Activated CD8-positive, alpha-beta T cell treated with anti-CD3 and anti-CD28 coated beads for 36 hours (primary cell): ENCODE measurements at regions not wholly inside any gene's neighbourhood (a gene's known extent, or its start where the extent isn't known, plus 50 kb on each side); places are given as distances from the start of the nearest gene placed in this dataset.

Source experiments
- ATAC-seq: fragments of 200-7000 bp; cut with Tn5 transposase; one replicate; pipeline ENCODE4 v1.10.0; 2021; ENCODE audit warnings: mild to moderate bottlenecking, moderate library complexity
- CTCF ChIA-PET: fragments of 350-600 bp; sonication (Branson Sonifier 250); formaldehyde crosslinking; loops from one replicate; lab custom pipeline; 2021; ENCODE audit warnings: antibody characterized with exemption; lab: Charles Lee
- POLR2A ChIA-PET: fragments of 350-600 bp; sonication (Branson Sonifier 250); formaldehyde crosslinking; loops from one replicate; lab custom pipeline; 2021; ENCODE audit warnings: antibody characterized with exemption; lab: Charles Lee
- DNase-seq: peaks from one replicate; pipeline ENCODE4 v3.0.0-alpha.2; 2020
- H3K27ac Mint-ChIP-seq: one replicate; pipeline ENCODE4 v1.8.0; 2021; ENCODE audit warnings: mild to moderate bottlenecking, mixed read lengths
- H3K27me3 Mint-ChIP-seq: one replicate; pipeline ENCODE4 v1.8.0; 2021; ENCODE audit warnings: mixed read lengths
- H3K36me3 Mint-ChIP-seq: one replicate; pipeline ENCODE4 v1.8.0; 2021; ENCODE audit warnings: low read depth, mixed read lengths
- H3K4me1 Mint-ChIP-seq: one replicate; pipeline ENCODE4 v1.8.0; 2021; ENCODE audit warnings: low read depth, mixed read lengths
- H3K4me3 Mint-ChIP-seq: one replicate; pipeline ENCODE4 v1.8.0; 2021; ENCODE audit warnings: mild to moderate bottlenecking, moderate library complexity, mixed read lengths
- H3K9me3 Mint-ChIP-seq: one replicate; pipeline ENCODE4 v1.8.0; 2021; ENCODE audit warnings: mixed read lengths
- CTCF ChIP-seq: fragments of 200-600 bp; IDR thresholded peaks from one replicate; pipeline ENCODE4 v1.8.0; 2022; ENCODE audit warnings: antibody characterized with exemption, mild to moderate bottlenecking
- intact Hi-C: fragments of 100-400 bp; cut with micrococcal nuclease; formaldehyde crosslinking; loops from one replicate; pipeline ENCODE4 v1.10.0; 2022

DNA sequence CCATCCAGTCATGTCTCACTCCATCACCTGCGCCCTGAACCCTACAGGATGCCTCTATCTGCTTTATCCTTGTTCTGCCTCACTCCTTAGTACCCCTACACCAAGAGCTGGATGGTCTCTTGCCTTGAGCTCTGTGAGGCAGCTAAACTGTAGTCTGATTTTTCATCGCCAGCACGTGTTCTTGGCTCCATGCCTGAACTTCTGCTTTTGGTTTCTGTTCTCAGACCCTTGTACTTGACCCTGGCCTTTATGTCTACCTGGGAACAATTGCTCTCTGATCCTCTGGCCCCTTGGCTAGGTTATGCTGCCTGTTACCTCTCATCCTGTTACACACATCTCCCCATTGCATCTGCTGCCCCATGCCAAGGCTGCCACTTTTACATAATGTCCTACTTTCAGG lies 318.0 kb upstream of the LMCD1 start:
- intact Hi-C loops: no loop called here
- Mint-ChIP-seq H3K9me3 (no peaks in the 10 kb centered on the region), H3K27me3 (no peaks in the 10 kb centered on the region), H3K36me3 (no peaks in the 10 kb centered on the region), H3K4me3 (no peak overlapping the region), H3K4me1 (no peaks in the 10 kb centered on the region), H3K27ac (no peak overlapping the region)
- POLR2A ChIA-PET: no interaction called here
- TF ChIP-seq CTCF: no peak
- ATAC-seq: no peak
- CTCF ChIA-PET: no interaction called here
- DNase-seq: no peak

GRCh38 chr3:8186213-8186612 lies 315.4 kb upstream of the LMCD1 start:
- ChIA-PET POLR2A (no interaction called here), CTCF (no interaction called here)
- TF ChIP-seq CTCF: no peak
- ATAC-seq (no peak), DNase-seq (no peak)
- Mint-ChIP-seq H3K27me3 (no peaks in the 10 kb centered on the region), H3K9me3 (peaks cover under 1% of the 10 kb centered on the region), H3K36me3 (no peaks in the 10 kb centered on the region), H3K4me3 (no peak overlapping the region), H3K4me1 (no peaks in the 10 kb centered on the region), H3K27ac (no peak overlapping the region)
- intact Hi-C loops: no loop called here

DNA sequence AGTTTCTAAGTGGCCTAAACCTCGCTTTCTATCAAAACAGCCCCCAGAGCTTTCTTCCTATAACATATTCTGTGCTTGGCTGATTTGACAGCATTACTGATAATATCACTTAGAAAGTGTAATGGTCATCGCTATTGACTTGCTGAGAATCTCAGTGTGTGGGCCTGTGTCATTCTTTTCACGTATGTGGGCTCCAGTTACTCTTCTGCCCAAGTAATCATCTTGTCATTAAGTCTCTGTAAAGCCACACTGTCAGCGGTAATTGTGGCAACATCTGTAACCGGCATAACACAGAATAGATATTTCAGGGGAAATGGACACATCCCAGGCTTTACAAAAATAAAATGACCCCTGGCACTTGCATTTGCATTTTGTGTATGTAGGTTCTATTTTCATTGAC lies 313.6 kb upstream of the LMCD1 start:
- Mint-ChIP-seq H3K4me1 (no peaks in the 10 kb centered on the region), H3K9me3 (peaks cover 4% of the 10 kb centered on the region), H3K27me3 (no peaks in the 10 kb centered on the region), H3K4me3 (no peak overlapping the region), H3K36me3 (no peaks in the 10 kb centered on the region), H3K27ac (no peak overlapping the region)
- DNase-seq: no peak
- POLR2A ChIA-PET: no interaction called here
- ATAC-seq: no peak
- CTCF ChIA-PET: no interaction called here
- intact Hi-C loops: no loop called here
- no peak for TF ChIP-seq CTCF

DNA sequence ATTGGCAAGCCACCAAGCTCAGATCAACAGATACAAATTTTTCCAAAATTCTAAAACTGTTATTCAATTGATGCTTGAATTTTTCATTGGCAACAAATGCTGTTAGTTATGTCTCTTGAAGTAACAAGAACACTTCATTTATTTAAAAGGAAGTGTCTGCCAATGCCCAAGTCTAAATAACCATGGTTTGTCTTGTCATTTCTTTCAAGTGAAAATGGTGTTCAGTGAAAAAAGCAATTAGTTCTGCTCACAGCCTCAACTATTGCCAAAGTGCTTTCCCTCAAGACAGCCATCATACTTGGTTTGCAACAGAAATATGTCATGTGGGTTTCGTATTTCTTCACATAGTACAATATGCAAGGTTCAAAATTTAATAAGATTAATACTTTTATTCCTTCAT lies 312.6 kb upstream of the LMCD1 start:
- ChIA-PET POLR2A (no interaction called here), CTCF (no interaction called here)
- H3K27ac Mint-ChIP-seq: no peak overlapping the region
- no peak for DNase-seq
- H3K4me1 Mint-ChIP-seq: no peaks in the 10 kb centered on the region
- H3K9me3 Mint-ChIP-seq: peaks cover 4% of the 10 kb centered on the region
- intact Hi-C loops: no loop called here
- H3K4me3 Mint-ChIP-seq: no peak overlapping the region
- TF ChIP-seq CTCF: no peak
- no peaks in the 10 kb centered on the region for H3K36me3 Mint-ChIP-seq
- H3K27me3 Mint-ChIP-seq: no peaks in the 10 kb centered on the region
- no peak for ATAC-seq

DNA sequence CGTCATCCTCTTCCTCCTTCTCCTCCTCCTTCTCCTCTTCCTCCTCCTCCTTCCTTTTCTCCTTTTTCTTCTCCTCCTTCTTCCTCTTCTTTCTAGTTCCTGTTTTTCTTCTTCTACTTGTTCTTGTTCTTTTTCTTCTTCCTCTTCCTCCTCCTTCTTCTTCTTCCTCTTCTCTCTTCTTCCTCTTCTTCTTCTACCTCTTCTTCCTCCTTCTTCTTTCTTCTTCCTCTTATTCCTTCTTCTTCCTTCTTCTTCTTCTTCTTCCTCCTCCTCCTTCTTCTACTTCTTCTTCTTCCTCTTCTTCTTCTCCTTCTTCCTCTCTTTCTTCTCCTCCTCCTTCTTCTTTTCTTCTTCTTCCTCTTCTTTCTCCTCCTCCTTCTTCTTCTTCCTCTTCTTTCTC lies 310.2 kb upstream of the LMCD1 start:
- Mint-ChIP-seq H3K36me3 (no peaks in the 10 kb centered on the region), H3K4me3 (no peak overlapping the region), H3K27me3 (peaks cover 3% of the 10 kb centered on the region), H3K4me1 (no peaks in the 10 kb centered on the region), H3K27ac (no peak overlapping the region), H3K9me3 (peaks cover 4% of the 10 kb centered on the region)
- DNase-seq (no peak), ATAC-seq (no peak)
- intact Hi-C loops: no loop called here
- POLR2A ChIA-PET: no interaction called here
- CTCF ChIA-PET: no interaction called here
- TF ChIP-seq CTCF: no peak
